ENCODE measurements at regions not wholly inside any gene's neighbourhood (a gene's known extent, or its start where the extent isn't known, plus 50 kb on each side); places are given as distances from the start of the nearest gene placed in this dataset.

GRCh38 chr14:96931751-96932150 is 134.6 kb downstream of the VRK1 start:
- no peaks in the 10 kb centered on the region for H3K4me1 ChIP-seq (ENCODE audit: control insufficient read depth in 2 of 2, insufficient read depth in 2 of 2, low read length in 2 of 2)
- no peaks in the 10 kb centered on the region for H3K36me3 ChIP-seq (ENCODE audit: control insufficient read depth in 2 of 2, insufficient read depth in 2 of 2, low read length in 1 of 2)
- no peaks in the 10 kb centered on the region for H3K27me3 ChIP-seq (ENCODE audit: control insufficient read depth in 2 of 2, insufficient read depth in 1 of 2, low read length in 1 of 2)
- no peak for DNase-seq (ENCODE audit: low read depth in 6 of 9, low spot score in 9 of 9)
- 96% methylated on average over 17 of the region's 17 CpGs for WGBS
- no peaks in the 10 kb centered on the region for H3K9me3 ChIP-seq (ENCODE audit: control insufficient read depth in 2 of 2, insufficient read depth in 1 of 2, low read length in 1 of 2)
- H3K27ac ChIP-seq (ENCODE audit: low read depth in 1 of 2, low read length in 1 of 2): no peak overlapping the region
- no peak overlapping the region for H3K4me3 ChIP-seq (ENCODE audit: low read length in 2 of 2)

GRCh38 chr14:96934638-96935330 is 137.6 kb downstream of the VRK1 start:
- Histone ChIP-seq H3K4me1 (ENCODE audit: control insufficient read depth in 2 of 2, insufficient read depth in 2 of 2, low read length in 2 of 2) (no peaks in the 10 kb centered on the region), H3K36me3 (ENCODE audit: control insufficient read depth in 2 of 2, insufficient read depth in 2 of 2, low read length in 1 of 2) (no peaks in the 10 kb centered on the region), H3K27ac (ENCODE audit: low read depth in 1 of 2, low read length in 1 of 2) (no peak overlapping the region), H3K4me3 (ENCODE audit: low read length in 2 of 2) (no peak overlapping the region), H3K9me3 (ENCODE audit: control insufficient read depth in 2 of 2, insufficient read depth in 1 of 2, low read length in 1 of 2) (no peaks in the 10 kb centered on the region), H3K27me3 (ENCODE audit: control insufficient read depth in 2 of 2, insufficient read depth in 1 of 2, low read length in 1 of 2) (no peaks in the 10 kb centered on the region)
- DNase-seq (ENCODE audit: low read depth in 6 of 9, low spot score in 9 of 9): no peak
- WGBS: 91% methylated on average over 13 of the region's 13 CpGs

GRCh38 chr14:96938946-96939345 is 141.8 kb downstream of the VRK1 start:
- 69% methylated on average over 7 of the region's 7 CpGs for WGBS
- Histone ChIP-seq H3K36me3 (ENCODE audit: control insufficient read depth in 2 of 2, insufficient read depth in 2 of 2, low read length in 1 of 2) (no peaks in the 10 kb centered on the region), H3K4me3 (ENCODE audit: low read length in 2 of 2) (no peak overlapping the region), H3K27ac (ENCODE audit: low read depth in 1 of 2, low read length in 1 of 2) (no peak overlapping the region), H3K27me3 (ENCODE audit: control insufficient read depth in 2 of 2, insufficient read depth in 1 of 2, low read length in 1 of 2) (no peaks in the 10 kb centered on the region), H3K4me1 (ENCODE audit: control insufficient read depth in 2 of 2, insufficient read depth in 2 of 2, low read length in 2 of 2) (no peaks in the 10 kb centered on the region), H3K9me3 (ENCODE audit: control insufficient read depth in 2 of 2, insufficient read depth in 1 of 2, low read length in 1 of 2) (no peaks in the 10 kb centered on the region)
- no peak for DNase-seq (ENCODE audit: low read depth in 6 of 9, low spot score in 9 of 9)

GRCh38 chr14:96940009-96940408 is 142.8 kb downstream of the VRK1 start:
- Histone ChIP-seq H3K36me3 (ENCODE audit: control insufficient read depth in 2 of 2, insufficient read depth in 2 of 2, low read length in 1 of 2) (no peaks in the 10 kb centered on the region), H3K27me3 (ENCODE audit: control insufficient read depth in 2 of 2, insufficient read depth in 1 of 2, low read length in 1 of 2) (no peaks in the 10 kb centered on the region), H3K9me3 (ENCODE audit: control insufficient read depth in 2 of 2, insufficient read depth in 1 of 2, low read length in 1 of 2) (no peaks in the 10 kb centered on the region), H3K4me1 (ENCODE audit: control insufficient read depth in 2 of 2, insufficient read depth in 2 of 2, low read length in 2 of 2) (no peaks in the 10 kb centered on the region), H3K4me3 (ENCODE audit: low read length in 2 of 2) (no peak overlapping the region), H3K27ac (ENCODE audit: low read depth in 1 of 2, low read length in 1 of 2) (no peak overlapping the region)
- no peak for DNase-seq (ENCODE audit: low read depth in 6 of 9, low spot score in 9 of 9)
- whole genome bisulfite sequencing: 54% methylated on average over 3 of the region's 3 CpGs

GRCh38 chr14:96944297-96944696 is 147.1 kb downstream of the VRK1 start:
- no peak overlapping the region for H3K27ac ChIP-seq (ENCODE audit: low read depth in 1 of 2, low read length in 1 of 2)
- no peaks in the 10 kb centered on the region for H3K27me3 ChIP-seq (ENCODE audit: control insufficient read depth in 2 of 2, insufficient read depth in 1 of 2, low read length in 1 of 2)
- H3K4me1 ChIP-seq (ENCODE audit: control insufficient read depth in 2 of 2, insufficient read depth in 2 of 2, low read length in 2 of 2): no peaks in the 10 kb centered on the region
- WGBS: 84% methylated on average over 6 of the region's 6 CpGs
- no peaks in the 10 kb centered on the region for H3K9me3 ChIP-seq (ENCODE audit: control insufficient read depth in 2 of 2, insufficient read depth in 1 of 2, low read length in 1 of 2)
- DNase-seq (ENCODE audit: low read depth in 6 of 9, low spot score in 9 of 9): no peak
- H3K36me3 ChIP-seq (ENCODE audit: control insufficient read depth in 2 of 2, insufficient read depth in 2 of 2, low read length in 1 of 2): no peaks in the 10 kb centered on the region
- H3K4me3 ChIP-seq (ENCODE audit: low read length in 2 of 2): no peak overlapping the region

- no peaks in the 10 kb centered on the region for H3K36me3 ChIP-seq (ENCODE audit: control insufficient read depth in 2 of 2, insufficient read depth in 2 of 2, low read length in 1 of 2)
- WGBS: 95% methylated on average over 7 of the region's 7 CpGs
- no peak for DNase-seq (ENCODE audit: low read depth in 6 of 9, low spot score in 9 of 9)
These were observed 148.5 kb downstream of the VRK1 start for GRCh38 chr14:96945721-96946120.

GRCh38 chr14:96949594-96949993 is 152.4 kb downstream of the VRK1 start:
- H3K4me1 ChIP-seq (ENCODE audit: control insufficient read depth in 2 of 2, insufficient read depth in 2 of 2, low read length in 2 of 2): no peaks in the 10 kb centered on the region
- H3K27ac ChIP-seq (ENCODE audit: low read depth in 1 of 2, low read length in 1 of 2): no peak overlapping the region
- DNase-seq (ENCODE audit: low read depth in 6 of 9, low spot score in 9 of 9): no peak
- no peaks in the 10 kb centered on the region for H3K9me3 ChIP-seq (ENCODE audit: control insufficient read depth in 2 of 2, insufficient read depth in 1 of 2, low read length in 1 of 2)
- H3K36me3 ChIP-seq (ENCODE audit: control insufficient read depth in 2 of 2, insufficient read depth in 2 of 2, low read length in 1 of 2): no peaks in the 10 kb centered on the region
- WGBS: 80% methylated on average over 3 of the region's 3 CpGs
- no peak overlapping the region for H3K4me3 ChIP-seq (ENCODE audit: low read length in 2 of 2)
- no peaks in the 10 kb centered on the region for H3K27me3 ChIP-seq (ENCODE audit: control insufficient read depth in 2 of 2, insufficient read depth in 1 of 2, low read length in 1 of 2)

More at GRCh38 chr14:96945721-96946120, 148.5 kb downstream of the VRK1 start:
- Histone ChIP-seq H3K27me3 (ENCODE audit: control insufficient read depth in 2 of 2, insufficient read depth in 1 of 2, low read length in 1 of 2) (no peaks in the 10 kb centered on the region), H3K4me1 (ENCODE audit: control insufficient read depth in 2 of 2, insufficient read depth in 2 of 2, low read length in 2 of 2) (no peaks in the 10 kb centered on the region), H3K9me3 (ENCODE audit: control insufficient read depth in 2 of 2, insufficient read depth in 1 of 2, low read length in 1 of 2) (no peaks in the 10 kb centered on the region), H3K27ac (ENCODE audit: low read depth in 1 of 2, low read length in 1 of 2) (no peak overlapping the region), H3K4me3 (ENCODE audit: low read length in 2 of 2) (no peak overlapping the region)

- WGBS: 97% methylated on average over 7 of the region's 7 CpGs
- no peak for DNase-seq (ENCODE audit: low read depth in 6 of 9, low spot score in 9 of 9)
- no peaks in the 10 kb centered on the region for H3K4me1 ChIP-seq (ENCODE audit: control insufficient read depth in 2 of 2, insufficient read depth in 2 of 2, low read length in 2 of 2)
- H3K27ac ChIP-seq (ENCODE audit: low read depth in 1 of 2, low read length in 1 of 2): no peak overlapping the region
- no peaks in the 10 kb centered on the region for H3K9me3 ChIP-seq (ENCODE audit: control insufficient read depth in 2 of 2, insufficient read depth in 1 of 2, low read length in 1 of 2)
- H3K27me3 ChIP-seq (ENCODE audit: control insufficient read depth in 2 of 2, insufficient read depth in 1 of 2, low read length in 1 of 2): no peaks in the 10 kb centered on the region
- no peaks in the 10 kb centered on the region for H3K36me3 ChIP-seq (ENCODE audit: control insufficient read depth in 2 of 2, insufficient read depth in 2 of 2, low read length in 1 of 2)
- H3K4me3 ChIP-seq (ENCODE audit: low read length in 2 of 2): no peak overlapping the region
These were observed 154.3 kb downstream of the VRK1 start for GRCh38 chr14:96951511-96951910.

- no peak for DNase-seq (ENCODE audit: low read depth in 6 of 9, low spot score in 9 of 9)
- Histone ChIP-seq H3K27ac (ENCODE audit: low read depth in 1 of 2, low read length in 1 of 2) (no peak overlapping the region), H3K9me3 (ENCODE audit: control insufficient read depth in 2 of 2, insufficient read depth in 1 of 2, low read length in 1 of 2) (no peaks in the 10 kb centered on the region), H3K4me1 (ENCODE audit: control insufficient read depth in 2 of 2, insufficient read depth in 2 of 2, low read length in 2 of 2) (no peaks in the 10 kb centered on the region), H3K4me3 (ENCODE audit: low read length in 2 of 2) (no peak overlapping the region), H3K27me3 (ENCODE audit: control insufficient read depth in 2 of 2, insufficient read depth in 1 of 2, low read length in 1 of 2) (no peaks in the 10 kb centered on the region), H3K36me3 (ENCODE audit: control insufficient read depth in 2 of 2, insufficient read depth in 2 of 2, low read length in 1 of 2) (no peaks in the 10 kb centered on the region)
- WGBS: 95% methylated on average over 9 of the region's 9 CpGs
These were observed 156.1 kb downstream of the VRK1 start for GRCh38 chr14:96953087-96953874.
